Nephron progenitor cell (in vitro differentiated cells): ENCODE measurements at regions not wholly inside any gene's neighbourhood (a gene's known extent, or its start where the extent isn't known, plus 50 kb on each side); places are given as distances from the start of the nearest gene placed in this dataset.

Experiments used
- DNase-seq: peaks from one replicate; pipeline ENCODE4 v3.0.0; 2021
- H3K27ac Mint-ChIP-seq: 2 replicates; pipeline ENCODE4 v1.8.0; 2021; ENCODE audit warnings: mild to moderate bottlenecking, moderate library complexity, mixed read lengths
- H3K27me3 Mint-ChIP-seq: 2 replicates; pipeline ENCODE4 v1.8.0; 2021; ENCODE audit warnings: mild to moderate bottlenecking, low read depth, mixed read lengths; ENCODE audit not compliant: poor library complexity
- H3K36me3 Mint-ChIP-seq: 2 replicates; pipeline ENCODE4 v1.8.0; 2021; ENCODE audit warnings: low read depth, mixed read lengths
- H3K4me1 Mint-ChIP-seq: 2 replicates; pipeline ENCODE4 v1.8.0; 2021; ENCODE audit warnings: mixed read lengths
- H3K4me3 Mint-ChIP-seq: 2 replicates; pipeline ENCODE4 v1.8.0; 2021; ENCODE audit warnings: mild to moderate bottlenecking, moderate library complexity, mixed read lengths
- H3K9me3 Mint-ChIP-seq: 2 replicates; pipeline ENCODE4 v1.8.0; 2021; ENCODE audit warnings: mild to moderate bottlenecking, moderate library complexity, mixed read lengths
- CTCF ChIP-seq: fragments of 200-600 bp; sonication (generic); IDR thresholded peaks from 2 replicates; pipeline ENCODE4 v1.5.0; 2021; ENCODE audit warnings: antibody characterized with exemption

GRCh38 chr6:25004357-25004756, 68.6 kb upstream of the RIPOR2 start:
- Mint-ChIP-seq H3K27ac (no peak overlapping the region), H3K36me3 (no peaks in the 10 kb centered on the region), H3K4me3 (no peak overlapping the region), H3K4me1 (no peaks in the 10 kb centered on the region), H3K9me3 (no peaks in the 10 kb centered on the region), H3K27me3 (no peaks in the 10 kb centered on the region)
- TF ChIP-seq CTCF, result no peak
- DNase-seq, result no peak

DNA sequence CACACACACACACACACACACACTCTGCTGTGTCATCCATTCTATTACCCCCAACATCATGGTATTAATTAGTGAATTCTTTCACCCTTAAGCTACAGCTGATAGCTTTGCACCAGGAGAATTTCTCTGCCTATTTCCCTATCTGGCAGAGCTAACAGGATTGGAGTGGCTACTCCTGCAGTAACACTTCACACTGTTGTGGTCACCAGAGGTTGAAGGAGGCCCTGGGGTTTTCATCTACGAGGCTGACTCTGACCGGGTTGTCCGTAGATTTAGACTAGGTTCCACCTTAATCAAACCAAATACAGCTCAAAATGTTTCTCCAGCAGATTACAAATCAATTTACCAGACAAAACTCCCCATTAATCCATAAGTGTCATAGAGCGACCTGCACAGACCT, 69.2 kb upstream of the RIPOR2 start:
- Mint-ChIP-seq H3K4me3 (no peak overlapping the region), H3K4me1 (no peaks in the 10 kb centered on the region), H3K9me3 (no peaks in the 10 kb centered on the region), H3K36me3 (no peaks in the 10 kb centered on the region), H3K27me3 (peaks cover 3% of the 10 kb centered on the region), H3K27ac (no peak overlapping the region)
- TF ChIP-seq CTCF, result no peak
- no peak for DNase-seq

DNA sequence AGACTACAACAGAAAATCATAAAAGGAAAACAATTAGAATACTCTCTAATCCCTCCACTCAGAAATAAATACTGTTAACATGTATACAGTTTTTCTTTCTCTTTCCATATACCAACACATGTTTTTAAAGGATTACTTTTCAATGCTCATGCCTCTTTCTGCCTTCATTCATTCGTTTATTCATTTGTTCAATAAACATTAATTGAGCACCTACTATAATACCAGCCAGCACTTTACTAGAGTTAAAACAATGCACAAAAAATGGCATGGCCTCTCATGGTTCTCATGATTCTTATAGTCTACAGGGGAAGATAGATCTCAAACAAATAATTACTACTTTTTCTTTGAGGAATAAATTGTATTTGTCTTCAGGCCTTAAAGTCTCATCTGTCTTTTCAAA, 70.3 kb upstream of the RIPOR2 start:
- DNase-seq, result no peak
- no peaks in the 10 kb centered on the region for H3K4me1 Mint-ChIP-seq
- H3K27ac Mint-ChIP-seq, result no peak overlapping the region
- H3K36me3 Mint-ChIP-seq, result no peaks in the 10 kb centered on the region
- no peak overlapping the region for H3K4me3 Mint-ChIP-seq
- peaks cover 3% of the 10 kb centered on the region for H3K27me3 Mint-ChIP-seq
- no peak for TF ChIP-seq CTCF
- no peaks in the 10 kb centered on the region for H3K9me3 Mint-ChIP-seq

- no peak for DNase-seq
- H3K4me3 Mint-ChIP-seq, result no peak overlapping the region
- H3K27me3 Mint-ChIP-seq, result peaks cover 3% of the 10 kb centered on the region
- H3K9me3 Mint-ChIP-seq, result no peaks in the 10 kb centered on the region
- no peak for TF ChIP-seq CTCF
- H3K4me1 Mint-ChIP-seq, result no peaks in the 10 kb centered on the region
- H3K27ac Mint-ChIP-seq, result no peak overlapping the region
- no peaks in the 10 kb centered on the region for H3K36me3 Mint-ChIP-seq
These were observed 70.8 kb upstream of the RIPOR2 start for GRCh38 chr6:25006565-25007001.

DNA sequence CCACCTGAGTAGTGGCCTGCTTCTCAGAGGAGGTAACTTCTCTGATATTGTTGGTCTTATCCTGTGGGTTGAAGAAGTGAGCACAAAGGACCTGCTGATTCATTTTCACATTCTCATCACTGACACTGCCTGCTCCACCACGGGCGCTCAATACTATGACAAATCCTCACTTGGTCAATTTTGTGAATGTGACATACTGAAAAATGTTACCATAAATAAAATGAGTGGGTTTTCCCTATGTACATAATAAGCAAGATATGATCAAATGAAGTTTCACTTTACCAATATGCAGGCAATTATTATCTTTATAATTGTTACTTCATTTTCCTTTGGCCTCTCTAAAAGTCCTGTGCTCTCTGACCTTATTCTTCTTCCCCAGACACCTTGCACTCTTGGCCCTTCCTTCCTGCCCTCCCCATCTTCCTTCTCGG, 71.5 kb upstream of the RIPOR2 start:
- no peak for TF ChIP-seq CTCF
- DNase-seq, result no peak
- Mint-ChIP-seq H3K4me1 (no peaks in the 10 kb centered on the region), H3K27me3 (peaks cover 3% of the 10 kb centered on the region), H3K27ac (no peak overlapping the region), H3K36me3 (no peaks in the 10 kb centered on the region), H3K4me3 (no peak overlapping the region), H3K9me3 (no peaks in the 10 kb centered on the region)

DNA sequence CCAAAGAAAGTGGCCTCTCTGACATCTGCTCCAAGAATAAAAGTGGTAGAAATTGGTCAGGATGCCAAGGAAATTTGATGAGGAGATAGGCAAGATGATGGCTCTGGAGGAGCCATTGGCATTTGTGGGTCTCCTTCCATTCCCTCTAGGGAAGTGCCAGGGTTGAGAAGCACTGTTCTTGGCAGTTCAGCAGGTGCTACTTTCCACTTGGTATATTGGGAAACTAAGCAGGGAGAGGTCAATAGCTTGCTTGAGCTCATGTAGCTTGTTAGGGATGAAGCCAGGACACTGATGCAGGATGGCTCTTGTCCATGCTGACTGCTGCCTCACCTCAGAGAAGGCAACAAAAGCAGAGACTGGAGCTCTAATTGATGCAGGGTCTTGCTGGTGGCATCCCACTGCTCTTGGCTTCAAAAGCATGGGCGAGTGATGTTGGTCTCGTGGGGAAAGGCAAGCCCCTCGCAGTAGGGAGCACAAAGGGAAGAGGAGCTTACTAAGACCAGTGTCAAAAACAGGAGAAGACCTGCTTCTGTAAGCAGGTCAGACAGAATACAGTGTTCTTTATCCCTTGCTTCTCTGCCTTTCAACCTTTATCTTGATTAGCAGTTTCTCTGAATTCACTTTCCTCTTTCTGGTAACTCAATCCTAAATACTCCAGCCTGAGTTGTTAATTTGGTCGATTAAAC, 73.1 kb upstream of the RIPOR2 start:
- H3K36me3 Mint-ChIP-seq, result no peaks in the 10 kb centered on the region
- peaks cover 7% of the 10 kb centered on the region for H3K27me3 Mint-ChIP-seq
- no peaks in the 10 kb centered on the region for H3K9me3 Mint-ChIP-seq
- TF ChIP-seq CTCF, result no peak
- H3K4me1 Mint-ChIP-seq, result no peaks in the 10 kb centered on the region
- H3K27ac Mint-ChIP-seq, result no peak overlapping the region
- no peak overlapping the region for H3K4me3 Mint-ChIP-seq
- no peak for DNase-seq
